Lung (tissue), 11 donors: ENCODE measurements at regions not wholly inside any gene's neighbourhood (a gene's known extent, or its start where the extent isn't known, plus 50 kb on each side); places are given as distances from the start of the nearest gene placed in this dataset.
A peak's percentile ranks its signal among the peaks of the same experiment; 100 is the strongest.

Experiments
- ATAC-seq: fragments of 200-7000 bp; cut with Tn5 transposase; one replicate; pipeline ENCODE4 v1.9.1; 2020; ENCODE audit warnings: moderate number of reproducible peaks; ENCODE audit not compliant: insufficient read depth, low FRiP score
- DNase-seq, 3 donors: peaks; one replicate each; pipeline ENCODE4 v3.0.0-alpha.2; 2013 to 2017
- H3K27ac ChIP-seq, 2 donors: one replicate each; pipeline ENCODE4 v1.5.1; 2013; ENCODE audit warnings: mild to moderate bottlenecking in 2 of 2, moderate library complexity in 2 of 2, control low read depth in 1 of 2, inconsistent platforms in 1 of 2, low read depth in 1 of 2, low read length in 1 of 2
- H3K27me3 ChIP-seq, 3 donors: one replicate each; pipeline ENCODE4 v1.5.1; 2013; ENCODE audit warnings: low read length in 2 of 3; ENCODE audit not compliant: control insufficient read depth in 3 of 3, insufficient read depth in 3 of 3
- H3K36me3 ChIP-seq, 4 donors: one replicate each; pipeline ENCODE4 v1.5.1; 2013; ENCODE audit warnings: low read length in 4 of 4, mild to moderate bottlenecking in 1 of 4, moderate library complexity in 1 of 4; ENCODE audit not compliant: control insufficient read depth in 4 of 4, insufficient read depth in 4 of 4
- H3K4me1 ChIP-seq, 5 donors: one replicate each; pipeline ENCODE4 v1.5.1; 2013; ENCODE audit warnings: low read length in 5 of 5, mild to moderate bottlenecking in 2 of 5, moderate library complexity in 1 of 5; ENCODE audit not compliant: control insufficient read depth in 5 of 5, insufficient read depth in 5 of 5
- H3K4me3 ChIP-seq: one replicate; pipeline ENCODE4 v1.5.1; 2013; ENCODE audit warnings: mild to moderate bottlenecking, control low read depth, moderate library complexity
- H3K9ac ChIP-seq, 2 donors: one replicate each; pipeline ENCODE4 v1.5.1; 2013; ENCODE audit warnings: low read length in 2 of 2, control low read depth in 1 of 2; ENCODE audit not compliant: insufficient read depth in 1 of 2
- H3K9me3 ChIP-seq, 4 donors: one replicate each; pipeline ENCODE4 v1.5.1; 2013; ENCODE audit warnings: low read length in 3 of 4, mild to moderate bottlenecking in 1 of 4, moderate library complexity in 1 of 4; ENCODE audit not compliant: control insufficient read depth in 4 of 4, insufficient read depth in 3 of 4
- WGBS, 2 donors: extraction: QIAGEN DNeasy Blood & Tissue Kit; methylation state at CpG; one replicate each; pipeline ENCODE4 v1.1.7; 2013; 5-methylcytosine and 5-hydroxymethylcytosine counted together
- TF ChIP-seq, protein P1 (sequence below): IDR thresholded peaks from 2 replicates; pipeline ENCODE4 v1.5.1; 2012; ENCODE audit warnings: mild to moderate bottlenecking; ENCODE audit errors: control extremely low read depth, extremely low read depth
- donor health status: control.
- donor health status: control.
- donor health status: Bipolar disorder and iron deficiency.
- donor health status: healthy.
- donor health status: DM: yes; HTN: yes; CAD: no.

DNA sequence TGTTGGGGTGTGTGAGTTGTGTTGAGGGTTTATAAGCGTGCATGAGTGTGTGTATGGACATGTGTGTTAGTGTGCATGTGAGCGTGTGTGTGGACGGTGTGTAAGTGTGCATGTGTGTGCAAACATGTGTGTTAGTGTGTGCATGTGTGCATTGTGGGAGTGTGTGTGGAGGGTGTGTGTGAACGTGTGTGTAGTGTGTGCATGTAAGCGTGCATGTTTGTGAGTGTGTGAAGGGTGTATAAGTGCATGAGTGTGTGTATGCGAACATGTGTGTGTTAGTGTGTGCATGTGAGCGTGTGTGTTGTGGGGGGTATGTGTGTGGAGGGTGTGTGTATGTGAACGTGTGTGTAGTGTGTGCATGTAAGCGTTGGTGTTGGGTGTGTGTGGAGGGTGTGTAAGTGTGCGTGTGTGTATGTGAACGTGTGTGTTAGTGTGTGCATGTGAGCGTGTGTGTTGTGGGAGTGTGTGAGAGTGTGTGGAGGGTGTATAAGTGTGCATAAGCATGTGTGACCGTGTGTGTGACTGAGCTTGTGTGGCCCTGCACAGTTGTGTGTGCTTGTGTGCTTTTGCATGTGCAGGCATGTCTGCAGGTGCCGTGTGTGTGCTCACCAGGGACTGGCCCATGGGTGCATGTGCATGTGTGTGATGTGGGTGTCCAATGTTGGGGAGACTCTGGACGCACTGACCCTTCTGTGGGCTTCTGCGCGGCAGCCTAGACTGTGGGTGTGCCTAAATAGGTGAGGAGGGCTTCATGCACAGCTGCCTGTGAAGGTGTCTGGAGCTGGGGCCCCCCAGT is 866.2 kb downstream of the TBC1D22A start:
- 94 to 95% methylated on average over 17 of the region's 17 CpGs for WGBS, 2 donors
- Histone ChIP-seq H3K27me3 (peaks cover 0 to 7% (median 0%) of the 10 kb centered on the region in 3 donors), H3K9ac (no peak overlapping the region), H3K9me3 (peaks cover 0 to 6% (median 0%) of the 10 kb centered on the region in 4 donors), H3K4me1 (no peaks in the 10 kb centered on the region), H3K4me3 (no peak overlapping the region), H3K36me3 (no peaks in the 10 kb centered on the region), H3K27ac (no peak overlapping the region)
- TF ChIP-seq, protein P1, sequence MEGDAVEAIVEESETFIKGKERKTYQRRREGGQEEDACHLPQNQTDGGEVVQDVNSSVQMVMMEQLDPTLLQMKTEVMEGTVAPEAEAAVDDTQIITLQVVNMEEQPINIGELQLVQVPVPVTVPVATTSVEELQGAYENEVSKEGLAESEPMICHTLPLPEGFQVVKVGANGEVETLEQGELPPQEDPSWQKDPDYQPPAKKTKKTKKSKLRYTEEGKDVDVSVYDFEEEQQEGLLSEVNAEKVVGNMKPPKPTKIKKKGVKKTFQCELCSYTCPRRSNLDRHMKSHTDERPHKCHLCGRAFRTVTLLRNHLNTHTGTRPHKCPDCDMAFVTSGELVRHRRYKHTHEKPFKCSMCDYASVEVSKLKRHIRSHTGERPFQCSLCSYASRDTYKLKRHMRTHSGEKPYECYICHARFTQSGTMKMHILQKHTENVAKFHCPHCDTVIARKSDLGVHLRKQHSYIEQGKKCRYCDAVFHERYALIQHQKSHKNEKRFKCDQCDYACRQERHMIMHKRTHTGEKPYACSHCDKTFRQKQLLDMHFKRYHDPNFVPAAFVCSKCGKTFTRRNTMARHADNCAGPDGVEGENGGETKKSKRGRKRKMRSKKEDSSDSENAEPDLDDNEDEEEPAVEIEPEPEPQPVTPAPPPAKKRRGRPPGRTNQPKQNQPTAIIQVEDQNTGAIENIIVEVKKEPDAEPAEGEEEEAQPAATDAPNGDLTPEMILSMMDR, result no peak
- ATAC-seq, result no peak
- DNase-seq, result no peak

DNA sequence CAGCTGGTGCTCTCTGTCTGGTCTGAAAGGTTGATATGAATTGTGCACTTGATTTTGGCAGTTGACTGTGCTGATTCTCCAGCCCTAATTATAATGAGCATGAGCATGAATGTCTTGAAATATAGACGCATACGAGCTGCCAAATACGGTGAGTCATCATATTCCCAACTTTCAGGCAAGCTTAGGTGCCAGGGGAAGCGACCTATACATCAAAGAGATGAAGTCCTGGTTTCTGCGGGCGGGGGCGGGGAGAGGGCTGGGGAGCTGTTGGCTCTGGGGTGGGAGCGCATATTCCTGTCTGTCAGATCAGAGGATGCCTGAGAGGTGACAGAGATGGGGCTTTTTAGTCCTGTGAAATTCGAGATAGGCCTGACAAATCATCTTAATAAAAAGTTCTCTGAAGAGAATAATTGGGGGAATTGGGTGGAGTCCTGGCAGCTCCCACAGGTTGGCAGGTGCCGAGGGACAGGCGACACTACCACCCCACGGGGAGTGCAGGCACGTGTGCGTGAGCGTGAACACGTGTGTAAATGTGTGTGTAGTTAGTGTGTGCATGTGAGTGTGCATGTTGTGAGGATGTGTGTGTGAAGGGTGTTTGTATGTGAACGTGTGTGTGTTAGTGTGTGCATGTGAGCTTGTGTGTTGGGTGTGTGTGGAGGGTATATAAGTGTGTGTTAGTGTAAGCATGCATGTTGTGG is 865.3 kb downstream of the TBC1D22A start:
- TF ChIP-seq, protein P1, result no peak
- DNase-seq (peak in 1 of 3 donors; percentile 8), ATAC-seq (no peak)
- 52 to 66% methylated on average over 17 of the region's 17 CpGs for WGBS, 2 donors
- no peak overlapping the region for H3K9ac ChIP-seq
- H3K9me3 ChIP-seq, result peaks cover 0 to 6% (median 0%) of the 10 kb centered on the region in 4 donors
- no peaks in the 10 kb centered on the region for H3K4me1 ChIP-seq
- H3K36me3 ChIP-seq, result no peaks in the 10 kb centered on the region
- no peak overlapping the region for H3K4me3 ChIP-seq
- H3K27me3 ChIP-seq, result peaks cover 0 to 7% (median 0%) of the 10 kb centered on the region in 3 donors
- no peak overlapping the region for H3K27ac ChIP-seq

DNA sequence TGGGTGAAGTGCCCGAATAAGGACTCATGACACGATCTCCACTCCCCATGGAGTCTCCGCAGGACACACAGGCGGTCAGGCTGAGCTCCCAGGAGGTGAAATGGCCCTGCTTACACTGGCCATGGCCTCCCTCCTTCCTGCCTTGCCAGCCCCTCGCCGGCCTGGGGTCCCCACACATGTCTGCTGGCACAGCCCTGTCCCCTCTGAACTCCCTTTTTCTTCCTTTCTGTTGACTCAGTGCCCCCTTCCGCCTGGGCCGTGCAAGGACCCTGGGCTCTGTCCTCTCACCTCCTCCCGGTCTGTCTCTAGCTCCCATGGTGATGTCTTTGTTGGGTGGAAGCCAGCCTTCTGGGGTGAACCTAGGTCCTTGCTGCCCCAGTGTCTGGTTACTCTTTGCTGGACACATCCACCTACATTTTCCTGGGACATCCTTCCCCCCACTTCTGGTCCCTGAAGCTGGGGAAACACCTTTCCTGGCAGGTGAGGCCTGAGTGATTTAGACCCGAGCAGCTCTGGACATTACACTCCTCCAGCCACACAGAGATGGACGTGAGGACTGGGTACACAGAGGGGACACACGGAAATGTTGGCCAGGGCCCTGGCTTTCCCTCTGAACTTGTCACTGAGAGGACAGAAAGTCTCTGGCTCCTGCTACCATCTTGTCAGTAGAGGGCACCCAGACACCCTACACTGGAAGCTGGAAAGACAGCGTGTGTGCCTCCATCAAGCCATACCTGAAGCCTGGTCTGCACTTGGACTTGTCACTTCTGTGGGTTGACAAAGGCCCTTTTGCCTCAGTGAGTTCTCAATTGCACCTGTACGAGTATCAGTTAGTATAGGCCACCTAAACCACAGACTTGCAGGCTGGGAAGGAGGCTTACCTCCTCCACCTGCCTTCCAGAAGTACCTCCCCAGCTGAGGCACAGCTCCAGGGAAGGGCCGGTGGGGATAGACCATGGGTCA is 864.3 kb downstream of the TBC1D22A start:
- ATAC-seq, result no peak
- WGBS, 2 donors, result 78 to 84% methylated on average over 15 of the region's 15 CpGs

More for the DNA sequence above, 864.3 kb downstream of the TBC1D22A start:
- H3K27me3 ChIP-seq, result peaks cover 0 to 7% (median 0%) of the 10 kb centered on the region in 3 donors
- H3K27ac ChIP-seq, result no peak overlapping the region
- H3K4me1 ChIP-seq, result no peaks in the 10 kb centered on the region
- TF ChIP-seq, protein P1, result no peak
- no peak for DNase-seq
- peaks cover 0 to 6% (median 0%) of the 10 kb centered on the region in 4 donors for H3K9me3 ChIP-seq
- H3K4me3 ChIP-seq, result no peak overlapping the region
- H3K36me3 ChIP-seq, result no peaks in the 10 kb centered on the region
- H3K9ac ChIP-seq, result no peak overlapping the region
